ENCODE measurements at regions not wholly inside any gene's neighbourhood (a gene's known extent, or its start where the extent isn't known, plus 50 kb on each side); places are given as distances from the start of the nearest gene placed in this dataset.
A peak's percentile ranks its signal among the peaks of the same experiment; 100 is the strongest.

- Histone ChIP-seq H3K27ac (ENCODE audit: low read depth) (peak overlapping the region; percentile 89), H4K20me1 (replicated peaks; ENCODE audit: insufficient read depth) (no peaks in the 10 kb centered on the region), H3K4me3 (peak overlapping the region; percentile 66), H3K27me3 (ENCODE audit: insufficient read depth) (no peaks in the 10 kb centered on the region), H3K36me3 (ENCODE audit: insufficient read depth) (no peaks in the 10 kb centered on the region; the same call in 1 of the 2 replicates), H3K9me2 (ENCODE audit: insufficient read depth) (no peaks in the 10 kb centered on the region), H3F3A (replicated peaks; ENCODE audit: low read depth) (peaks cover 14% of the 10 kb centered on the region), H2AFZ (no peak overlapping the region), H3K79me2 (replicated peaks; ENCODE audit: insufficient read depth) (peaks cover 52% of the 10 kb centered on the region), H3K4me2 (peak overlapping the region; percentile 82), H3K4me1 (ENCODE audit: insufficient read depth) (peaks cover 25% of the 10 kb centered on the region)
- Mint-ChIP-seq H3K27ac (peak overlapping the region; percentile 82), H3K27me3 (ENCODE audit: insufficient read depth, low read depth, poor library complexity) (peaks cover 10% of the 10 kb centered on the region), H3K4me1 (peaks cover 75% of the 10 kb centered on the region), H3K9me3 (peaks cover 9% of the 10 kb centered on the region; the same call in 2 of the 3 replicates), H3K36me3 (ENCODE audit: low read depth) (peaks cover 59% of the 10 kb centered on the region), H3K4me3 (peak overlapping the region; percentile 66)
- ATAC-seq (peak; percentile 24), DNase-seq (ENCODE audit: low spot score) (peak; percentile 57)
- peak; percentile 77 for TF ChIP-seq POLR2AphosphoS5 (IDR thresholded peaks at IDR 0.05; ENCODE audit: low read depth)
- TF ChIP-seq, protein P1, sequence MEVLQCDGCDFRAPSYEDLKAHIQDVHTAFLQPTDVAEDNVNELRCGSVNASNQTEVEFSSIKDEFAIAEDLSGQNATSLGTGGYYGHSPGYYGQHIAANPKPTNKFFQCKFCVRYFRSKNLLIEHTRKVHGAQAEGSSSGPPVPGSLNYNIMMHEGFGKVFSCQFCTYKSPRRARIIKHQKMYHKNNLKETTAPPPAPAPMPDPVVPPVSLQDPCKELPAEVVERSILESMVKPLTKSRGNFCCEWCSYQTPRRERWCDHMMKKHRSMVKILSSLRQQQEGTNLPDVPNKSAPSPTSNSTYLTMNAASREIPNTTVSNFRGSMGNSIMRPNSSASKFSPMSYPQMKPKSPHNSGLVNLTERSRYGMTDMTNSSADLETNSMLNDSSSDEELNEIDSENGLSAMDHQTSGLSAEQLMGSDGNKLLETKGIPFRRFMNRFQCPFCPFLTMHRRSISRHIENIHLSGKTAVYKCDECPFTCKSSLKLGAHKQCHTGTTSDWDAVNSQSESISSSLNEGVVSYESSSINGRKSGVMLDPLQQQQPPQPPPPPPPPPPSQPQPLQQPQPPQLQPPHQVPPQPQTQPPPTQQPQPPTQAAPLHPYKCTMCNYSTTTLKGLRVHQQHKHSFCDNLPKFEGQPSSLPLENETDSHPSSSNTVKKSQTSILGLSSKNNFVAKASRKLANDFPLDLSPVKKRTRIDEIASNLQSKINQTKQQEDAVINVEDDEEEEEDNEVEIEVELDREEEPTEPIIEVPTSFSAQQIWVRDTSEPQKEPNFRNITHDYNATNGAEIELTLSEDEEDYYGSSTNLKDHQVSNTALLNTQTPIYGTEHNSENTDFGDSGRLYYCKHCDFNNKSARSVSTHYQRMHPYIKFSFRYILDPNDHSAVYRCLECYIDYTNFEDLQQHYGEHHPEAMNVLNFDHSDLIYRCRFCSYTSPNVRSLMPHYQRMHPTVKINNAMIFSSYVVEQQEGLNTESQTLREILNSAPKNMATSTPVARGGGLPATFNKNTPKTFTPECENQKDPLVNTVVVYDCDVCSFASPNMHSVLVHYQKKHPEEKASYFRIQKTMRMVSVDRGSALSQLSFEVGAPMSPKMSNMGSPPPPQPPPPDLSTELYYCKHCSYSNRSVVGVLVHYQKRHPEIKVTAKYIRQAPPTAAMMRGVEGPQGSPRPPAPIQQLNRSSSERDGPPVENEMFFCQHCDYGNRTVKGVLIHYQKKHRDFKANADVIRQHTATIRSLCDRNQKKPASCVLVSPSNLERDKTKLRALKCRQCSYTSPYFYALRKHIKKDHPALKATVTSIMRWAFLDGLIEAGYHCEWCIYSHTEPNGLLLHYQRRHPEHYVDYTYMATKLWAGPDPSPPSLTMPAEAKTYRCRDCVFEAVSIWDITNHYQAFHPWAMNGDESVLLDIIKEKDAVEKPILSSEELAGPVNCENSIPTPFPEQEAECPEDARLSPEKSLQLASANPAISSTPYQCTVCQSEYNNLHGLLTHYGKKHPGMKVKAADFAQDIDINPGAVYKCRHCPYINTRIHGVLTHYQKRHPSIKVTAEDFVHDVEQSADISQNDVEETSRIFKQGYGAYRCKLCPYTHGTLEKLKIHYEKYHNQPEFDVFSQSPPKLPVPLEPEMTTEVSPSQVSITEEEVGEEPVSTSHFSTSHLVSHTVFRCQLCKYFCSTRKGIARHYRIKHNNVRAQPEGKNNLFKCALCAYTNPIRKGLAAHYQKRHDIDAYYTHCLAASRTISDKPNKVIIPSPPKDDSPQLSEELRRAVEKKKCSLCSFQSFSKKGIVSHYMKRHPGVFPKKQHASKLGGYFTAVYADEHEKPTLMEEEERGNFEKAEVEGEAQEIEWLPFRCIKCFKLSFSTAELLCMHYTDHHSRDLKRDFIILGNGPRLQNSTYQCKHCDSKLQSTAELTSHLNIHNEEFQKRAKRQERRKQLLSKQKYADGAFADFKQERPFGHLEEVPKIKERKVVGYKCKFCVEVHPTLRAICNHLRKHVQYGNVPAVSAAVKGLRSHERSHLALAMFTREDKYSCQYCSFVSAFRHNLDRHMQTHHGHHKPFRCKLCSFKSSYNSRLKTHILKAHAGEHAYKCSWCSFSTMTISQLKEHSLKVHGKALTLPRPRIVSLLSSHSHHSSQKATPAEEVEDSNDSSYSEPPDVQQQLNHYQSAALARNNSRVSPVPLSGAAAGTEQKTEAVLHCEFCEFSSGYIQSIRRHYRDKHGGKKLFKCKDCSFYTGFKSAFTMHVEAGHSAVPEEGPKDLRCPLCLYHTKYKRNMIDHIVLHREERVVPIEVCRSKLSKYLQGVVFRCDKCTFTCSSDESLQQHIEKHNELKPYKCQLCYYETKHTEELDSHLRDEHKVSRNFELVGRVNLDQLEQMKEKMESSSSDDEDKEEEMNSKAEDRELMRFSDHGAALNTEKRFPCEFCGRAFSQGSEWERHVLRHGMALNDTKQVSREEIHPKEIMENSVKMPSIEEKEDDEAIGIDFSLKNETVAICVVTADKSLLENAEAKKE (CRISPR knock-in tag; IDR thresholded peaks at IDR 0.05): peak; percentile 72; the same call in 1 of the 2 replicates
- peak; percentile 59; the same call in 1 of the 2 replicates for TF ChIP-seq NANOG (IDR thresholded peaks at IDR 0.05; ENCODE audit: borderline replicate concordance)
- TF ChIP-seq CTCF (conservative IDR thresholded peaks at IDR 0.05; ENCODE audit: low read depth in 2 of 2): no peak
Observed at GRCh38 chr5:12624776-12625560, 720.7 kb upstream of the CTNND2 start.

Data from GM23338 (cell line).